ENCODE measurements at regions not wholly inside any gene's neighbourhood (a gene's known extent, or its start where the extent isn't known, plus 50 kb on each side); places are given as distances from the start of the nearest gene placed in this dataset.

DNA sequence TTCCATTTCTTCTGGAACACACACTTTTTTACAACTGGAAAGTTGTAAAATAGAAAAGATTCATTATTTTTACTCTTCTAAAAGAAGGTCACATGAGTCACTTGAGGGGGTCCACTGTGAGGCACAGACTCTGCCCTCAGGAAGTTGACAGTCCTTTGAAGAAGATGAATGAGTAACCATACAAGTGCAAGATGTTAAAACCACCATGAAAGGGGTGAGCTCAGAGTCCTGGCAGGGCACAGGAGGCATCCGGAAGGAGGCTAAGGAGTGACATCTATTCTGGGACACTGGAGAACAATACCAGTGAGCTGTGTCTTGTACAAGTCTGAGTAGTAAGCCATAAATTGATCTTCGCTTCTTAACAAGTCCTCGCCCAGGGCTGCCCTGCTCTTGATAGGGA lies 126.0 kb upstream of the FRMD6 start:
- ChIA-PET CTCF (ENCODE audit: low intra/inter-chr PET ratio, low total read pairs) (no interaction called here), POLR2A (no interaction called here)
- Histone ChIP-seq H3K36me3 (replicated peaks in 1 of 2; ENCODE audit: control insufficient read depth in 1 of 2, insufficient read depth in 2 of 2, low read length in 2 of 2) (no peaks in the 10 kb centered on the region), H3K79me2 (ENCODE audit: insufficient read depth, low read length) (no peaks in the 10 kb centered on the region), H3K9me3 (ENCODE audit: low read length) (no peaks in the 10 kb centered on the region), H3K27ac (ENCODE audit: extremely low read length, insufficient read depth, low read length) (no peak overlapping the region), H4K20me1 (ENCODE audit: insufficient read depth, low read length) (no peaks in the 10 kb centered on the region), H2AFZ (ENCODE audit: low read length) (no peak overlapping the region), H3K27me3 (ENCODE audit: control insufficient read depth in 1 of 2, insufficient read depth in 2 of 2, low read length in 2 of 2) (no peaks in the 10 kb centered on the region), H3K4me3 (replicated peaks in 1 of 3; ENCODE audit: insufficient read depth in 1 of 3, low read depth in 2 of 3, low read length in 3 of 3) (no peak overlapping the region), H3K4me2 (ENCODE audit: low read depth, low read length) (no peak overlapping the region), H3K9ac (ENCODE audit: insufficient read depth, low read depth, low read length) (no peak overlapping the region), H3K4me1 (ENCODE audit: insufficient read depth, low read length) (peaks cover 15% of the 10 kb centered on the region)
- in situ Hi-C loops (cut with HindIII; ENCODE audit: extremely low pct_ligation_motif_present, low pct_unique_long_range_greater_than_20kb), result no loop called here
- intact Hi-C loops (cut with micrococcal nuclease; ENCODE audit: unreplicated experiment), result no loop called here
- DNase-seq (ENCODE audit: low spot score) (no peak), FAIRE-seq (no peak), ATAC-seq (no peak)
- WGBS (ENCODE audit: low lambda C conversion rate), result 61% methylated on average over 3 of the region's 3 CpGs
- TF ChIP-seq ZIK1 (CRISPR knock-in tag; IDR thresholded peaks at IDR 0.05; ENCODE audit: borderline replicate concordance, low read depth) (no peak), ZNF772 (CRISPR knock-in tag; IDR thresholded peaks at IDR 0.05) (no peak), XBP1 (CRISPR knock-in tag; IDR thresholded peaks at IDR 0.05) (no peak)
- TF ChIP-seq, protein P1, sequence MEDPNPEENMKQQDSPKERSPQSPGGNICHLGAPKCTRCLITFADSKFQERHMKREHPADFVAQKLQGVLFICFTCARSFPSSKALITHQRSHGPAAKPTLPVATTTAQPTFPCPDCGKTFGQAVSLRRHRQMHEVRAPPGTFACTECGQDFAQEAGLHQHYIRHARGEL (CRISPR knock-in tag; IDR thresholded peaks at IDR 0.05), result no peak
- TF ChIP-seq, protein P2, sequence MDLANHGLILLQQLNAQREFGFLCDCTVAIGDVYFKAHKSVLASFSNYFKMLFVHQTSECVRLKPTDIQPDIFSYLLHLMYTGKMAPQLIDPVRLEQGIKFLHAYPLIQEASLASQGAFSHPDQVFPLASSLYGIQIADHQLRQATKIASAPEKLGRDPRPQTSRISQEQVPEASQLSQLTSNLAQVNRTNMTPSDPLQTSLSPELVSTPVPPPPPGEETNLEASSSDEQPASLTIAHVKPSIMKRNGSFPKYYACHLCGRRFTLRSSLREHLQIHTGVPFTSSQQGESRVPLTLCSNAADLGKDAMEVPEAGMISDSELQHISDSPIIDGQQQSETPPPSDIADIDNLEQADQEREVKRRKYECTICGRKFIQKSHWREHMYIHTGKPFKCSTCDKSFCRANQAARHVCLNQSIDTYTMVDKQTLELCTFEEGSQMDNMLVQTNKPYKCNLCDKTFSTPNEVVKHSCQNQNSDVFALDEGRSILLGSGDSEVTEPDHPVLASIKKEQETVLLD (CRISPR knock-in tag; IDR thresholded peaks at IDR 0.05; ENCODE audit: low read depth), result no peak
- no TSS peak for BruUV-seq (replicated peaks)

DNA sequence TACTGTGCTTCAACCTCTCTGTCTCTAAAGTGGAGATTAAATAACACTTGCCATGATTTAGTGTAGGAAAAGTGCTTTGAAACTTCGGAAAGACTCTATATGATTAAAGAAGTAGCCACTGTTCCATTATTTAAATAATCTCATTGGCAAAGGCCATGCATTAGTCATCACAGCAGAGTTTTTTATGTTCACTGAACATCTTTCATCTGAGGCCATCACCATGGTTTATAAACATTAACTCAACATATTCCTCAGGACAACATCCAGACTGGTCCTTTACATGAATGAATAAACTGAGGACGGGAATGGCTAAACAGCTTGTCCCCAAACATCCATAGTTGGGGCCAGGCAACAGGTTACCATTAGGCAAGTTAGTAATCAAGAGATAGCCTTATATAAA lies 124.6 kb upstream of the FRMD6 start:
- Histone ChIP-seq H3K9ac (ENCODE audit: insufficient read depth, low read depth, low read length) (no peak overlapping the region), H3K4me3 (replicated peaks in 1 of 3; ENCODE audit: insufficient read depth in 1 of 3, low read depth in 2 of 3, low read length in 3 of 3) (no peak overlapping the region), H4K20me1 (ENCODE audit: insufficient read depth, low read length) (no peaks in the 10 kb centered on the region), H3K27ac (ENCODE audit: extremely low read length, insufficient read depth, low read length) (no peak overlapping the region), H3K36me3 (replicated peaks in 1 of 2; ENCODE audit: control insufficient read depth in 1 of 2, insufficient read depth in 2 of 2, low read length in 2 of 2) (no peaks in the 10 kb centered on the region), H3K9me3 (ENCODE audit: low read length) (no peaks in the 10 kb centered on the region), H3K27me3 (ENCODE audit: control insufficient read depth in 1 of 2, insufficient read depth in 2 of 2, low read length in 2 of 2) (no peaks in the 10 kb centered on the region), H2AFZ (ENCODE audit: low read length) (no peak overlapping the region), H3K79me2 (ENCODE audit: insufficient read depth, low read length) (no peaks in the 10 kb centered on the region), H3K4me1 (ENCODE audit: insufficient read depth, low read length) (peaks cover 15% of the 10 kb centered on the region), H3K4me2 (ENCODE audit: low read depth, low read length) (no peak overlapping the region)
- TF ChIP-seq HOXA9 (CRISPR knock-in tag; IDR thresholded peaks at IDR 0.05; ENCODE audit: borderline replicate concordance), result no peak
- no peak for TF ChIP-seq FOXA3 (CRISPR knock-in tag; IDR thresholded peaks at IDR 0.05)
- TF ChIP-seq, protein P3, sequence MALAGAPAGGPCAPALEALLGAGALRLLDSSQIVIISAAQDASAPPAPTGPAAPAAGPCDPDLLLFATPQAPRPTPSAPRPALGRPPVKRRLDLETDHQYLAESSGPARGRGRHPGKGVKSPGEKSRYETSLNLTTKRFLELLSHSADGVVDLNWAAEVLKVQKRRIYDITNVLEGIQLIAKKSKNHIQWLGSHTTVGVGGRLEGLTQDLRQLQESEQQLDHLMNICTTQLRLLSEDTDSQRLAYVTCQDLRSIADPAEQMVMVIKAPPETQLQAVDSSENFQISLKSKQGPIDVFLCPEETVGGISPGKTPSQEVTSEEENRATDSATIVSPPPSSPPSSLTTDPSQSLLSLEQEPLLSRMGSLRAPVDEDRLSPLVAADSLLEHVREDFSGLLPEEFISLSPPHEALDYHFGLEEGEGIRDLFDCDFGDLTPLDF (CRISPR knock-in tag; IDR thresholded peaks at IDR 0.05), result no peak
- no peak for TF ChIP-seq CBX5 (CRISPR knock-in tag; IDR thresholded peaks at IDR 0.05; ENCODE audit: borderline replicate concordance)
- no peak for TF ChIP-seq SRSF9 (IDR thresholded peaks at IDR 0.05; ENCODE audit: borderline replicate concordance, insufficient read depth, low read depth, low read length, poor library complexity, severe bottlenecking)
- TF ChIP-seq ZNF83 (CRISPR knock-in tag; IDR thresholded peaks at IDR 0.05; ENCODE audit: borderline replicate concordance), result no peak
- TF ChIP-seq, protein P4, sequence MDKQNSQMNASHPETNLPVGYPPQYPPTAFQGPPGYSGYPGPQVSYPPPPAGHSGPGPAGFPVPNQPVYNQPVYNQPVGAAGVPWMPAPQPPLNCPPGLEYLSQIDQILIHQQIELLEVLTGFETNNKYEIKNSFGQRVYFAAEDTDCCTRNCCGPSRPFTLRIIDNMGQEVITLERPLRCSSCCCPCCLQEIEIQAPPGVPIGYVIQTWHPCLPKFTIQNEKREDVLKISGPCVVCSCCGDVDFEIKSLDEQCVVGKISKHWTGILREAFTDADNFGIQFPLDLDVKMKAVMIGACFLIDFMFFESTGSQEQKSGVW (CRISPR knock-in tag; IDR thresholded peaks at IDR 0.05; ENCODE audit: borderline replicate concordance), result no peak
- TF ChIP-seq JUND (CRISPR knock-in tag; IDR thresholded peaks at IDR 0.05), result no peak
- no peak for TF ChIP-seq KLF9 (CRISPR knock-in tag; IDR thresholded peaks at IDR 0.05; ENCODE audit: low read depth)
- no peak for TF ChIP-seq GFI1 (CRISPR knock-in tag; IDR thresholded peaks at IDR 0.05; ENCODE audit: borderline replicate concordance)
- POLR2A ChIA-PET, result no interaction called here
- FAIRE-seq (no peak), ATAC-seq (no peak), DNase-seq (ENCODE audit: low spot score) (no peak)
- BruUV-seq (replicated peaks), result no TSS peak
- in situ Hi-C loops (cut with HindIII; ENCODE audit: extremely low pct_ligation_motif_present, low pct_unique_long_range_greater_than_20kb), result no loop called here
- intact Hi-C loops (cut with micrococcal nuclease; ENCODE audit: unreplicated experiment), result no loop called here
- CTCF ChIA-PET (ENCODE audit: low intra/inter-chr PET ratio, low total read pairs), result no interaction called here
- WGBS (ENCODE audit: low lambda C conversion rate), result 22% methylated on average over 2 of the region's 2 CpGs

Data from HepG2 (cell line).